ENCODE measurements at regions not wholly inside any gene's neighbourhood (a gene's known extent, or its start where the extent isn't known, plus 50 kb on each side); places are given as distances from the start of the nearest gene placed in this dataset.

- no peak for DNase-seq
Measured at GRCh38 chr10:123501148-123501547, 165.0 kb upstream of the GPR26 start.

- no peak for DNase-seq
Measured at GRCh38 chr10:123502983-123503382, 163.2 kb upstream of the GPR26 start.

- no peak for DNase-seq
Measured at GRCh38 chr10:123506455-123506854, 159.7 kb upstream of the GPR26 start.

GRCh38 chr10:123507298-123507697, 158.9 kb upstream of the GPR26 start:
- DNase-seq, result no peak

- DNase-seq, result no peak
Measured at GRCh38 chr10:123509338-123509737, 156.8 kb upstream of the GPR26 start.

GRCh38 chr10:123512901-123513775, 153.0 kb upstream of the GPR26 start:
- DNase-seq, result no peak

- DNase-seq, result no peak
Measured at GRCh38 chr10:123513870-123514269, 152.3 kb upstream of the GPR26 start.

- DNase-seq, result no peak
Measured at GRCh38 chr10:123514996-123515395, 151.2 kb upstream of the GPR26 start.

GRCh38 chr10:123515661-123516060, 150.5 kb upstream of the GPR26 start:
- DNase-seq, result no peak

- no peak for DNase-seq
Measured at GRCh38 chr10:123516291-123516690, 149.9 kb upstream of the GPR26 start.

- no peak for DNase-seq
Measured at GRCh38 chr10:123517426-123517825, 148.7 kb upstream of the GPR26 start.

GRCh38 chr10:123517901-123518300, 148.3 kb upstream of the GPR26 start:
- no peak for DNase-seq

GRCh38 chr10:123518765-123519164, 147.4 kb upstream of the GPR26 start:
- DNase-seq, result no peak

- no peak for DNase-seq
Measured at GRCh38 chr10:123519861-123520260, 146.3 kb upstream of the GPR26 start.

GRCh38 chr10:123521076-123521475, 145.1 kb upstream of the GPR26 start:
- no peak for DNase-seq

- DNase-seq, result no peak
Measured at GRCh38 chr10:123521556-123521955, 144.6 kb upstream of the GPR26 start.

- no peak for DNase-seq
Measured at GRCh38 chr10:123522702-123523312, 143.3 kb upstream of the GPR26 start.

GRCh38 chr10:123523833-123524232, 142.3 kb upstream of the GPR26 start:
- no peak for DNase-seq

- DNase-seq, result no peak
Measured at GRCh38 chr10:123526356-123527064, 139.6 kb upstream of the GPR26 start.

- no peak for DNase-seq
Measured at GRCh38 chr10:123527151-123527550, 139.0 kb upstream of the GPR26 start.

GRCh38 chr10:123529146-123529760, 136.9 kb upstream of the GPR26 start:
- DNase-seq, result no peak

- DNase-seq, result no peak
Measured at GRCh38 chr10:123530166-123530870, 135.8 kb upstream of the GPR26 start.

- DNase-seq, result no peak
Measured at GRCh38 chr10:123535386-123535785, 130.8 kb upstream of the GPR26 start.
